ENCODE measurements at regions not wholly inside any gene's neighbourhood (a gene's known extent, or its start where the extent isn't known, plus 50 kb on each side); places are given as distances from the start of the nearest gene placed in this dataset.

- DNase-seq (ENCODE audit: insufficient read length, low spot score) (no peak), FAIRE-seq (no peak)
- no peak for TF ChIP-seq CTCF (IDR thresholded peaks at IDR 0.05; ENCODE audit: insufficient read depth, missing control alignments)
Measured at GRCh38 chrX:43564953-43565352, 91.1 kb upstream of the MAOA start.

GRCh38 chrX:43566170-43566569 lies 89.9 kb upstream of the MAOA start:
- DNase-seq (ENCODE audit: insufficient read length, low spot score) = no peak
- no peak for FAIRE-seq
- no peak for TF ChIP-seq CTCF (IDR thresholded peaks at IDR 0.05; ENCODE audit: insufficient read depth, missing control alignments)

- FAIRE-seq (no peak), DNase-seq (ENCODE audit: insufficient read length, low spot score) (no peak)
- TF ChIP-seq CTCF (IDR thresholded peaks at IDR 0.05; ENCODE audit: insufficient read depth, missing control alignments) = no peak
Measured at GRCh38 chrX:43573441-43574015, 82.6 kb upstream of the MAOA start.

- TF ChIP-seq CTCF (IDR thresholded peaks at IDR 0.05; ENCODE audit: insufficient read depth, missing control alignments) = no peak
- FAIRE-seq (no peak), DNase-seq (ENCODE audit: insufficient read length, low spot score) (no peak)
Measured at GRCh38 chrX:43580621-43581020, 75.5 kb upstream of the MAOA start.

- TF ChIP-seq CTCF (IDR thresholded peaks at IDR 0.05; ENCODE audit: insufficient read depth, missing control alignments) = no peak
- DNase-seq (ENCODE audit: insufficient read length, low spot score) (no peak), FAIRE-seq (no peak)
Measured at GRCh38 chrX:43581167-43581566, 74.9 kb upstream of the MAOA start.

- DNase-seq (ENCODE audit: insufficient read length, low spot score) (no peak), FAIRE-seq (no peak)
- TF ChIP-seq CTCF (IDR thresholded peaks at IDR 0.05; ENCODE audit: insufficient read depth, missing control alignments) = no peak
Measured at GRCh38 chrX:43581888-43582539, 74.1 kb upstream of the MAOA start.

- no peak for TF ChIP-seq CTCF (IDR thresholded peaks at IDR 0.05; ENCODE audit: insufficient read depth, missing control alignments)
- DNase-seq (ENCODE audit: insufficient read length, low spot score) = no peak
- no peak for FAIRE-seq
Measured at GRCh38 chrX:43582540-43582913, 73.6 kb upstream of the MAOA start.

All from D721Med (cell line).